ENCODE measurements at regions not wholly inside any gene's neighbourhood (a gene's known extent, or its start where the extent isn't known, plus 50 kb on each side); places are given as distances from the start of the nearest gene placed in this dataset.

GRCh38 chr5:167533814-167534795 lies 757.3 kb upstream of the WWC1 start:
- no peak for DNase-seq (ENCODE audit: low spot score, unreplicated experiment)

GRCh38 chr5:167539747-167540146 lies 751.7 kb upstream of the WWC1 start:
- peaks cover 4% of the 10 kb centered on the region for H3K9me3 Mint-ChIP-seq (ENCODE audit: low read depth)
- no peak overlapping the region for H3K27ac Mint-ChIP-seq

More at GRCh38 chr5:167533814-167534795, 757.3 kb upstream of the WWC1 start:
- Mint-ChIP-seq H3K9me3 (ENCODE audit: low read depth) (peaks cover 6% of the 10 kb centered on the region), H3K4me3 (ENCODE audit: low read depth) (no peak overlapping the region), H3K27me3 (peaks cover 9% of the 10 kb centered on the region), H3K4me1 (ENCODE audit: low read depth) (no peaks in the 10 kb centered on the region), H3K36me3 (ENCODE audit: insufficient read depth) (no peaks in the 10 kb centered on the region), H3K27ac (no peak overlapping the region)
- TF ChIP-seq CTCF (IDR thresholded peaks at IDR 0.05; ENCODE audit: unreplicated experiment): no peak

GRCh38 chr5:167546270-167546669 lies 745.2 kb upstream of the WWC1 start:
- Mint-ChIP-seq H3K4me3 (ENCODE audit: low read depth) (no peak overlapping the region), H3K36me3 (ENCODE audit: insufficient read depth) (no peaks in the 10 kb centered on the region), H3K27ac (no peak overlapping the region), H3K4me1 (ENCODE audit: low read depth) (no peaks in the 10 kb centered on the region), H3K9me3 (ENCODE audit: low read depth) (peaks cover 2% of the 10 kb centered on the region), H3K27me3 (peaks cover 2% of the 10 kb centered on the region)
- no peak for TF ChIP-seq CTCF (IDR thresholded peaks at IDR 0.05; ENCODE audit: unreplicated experiment)
- DNase-seq (ENCODE audit: low spot score, unreplicated experiment): no peak

More at GRCh38 chr5:167539747-167540146, 751.7 kb upstream of the WWC1 start:
- peaks cover 2% of the 10 kb centered on the region for H3K27me3 Mint-ChIP-seq
- DNase-seq (ENCODE audit: low spot score, unreplicated experiment): no peak
- no peaks in the 10 kb centered on the region for H3K36me3 Mint-ChIP-seq (ENCODE audit: insufficient read depth)
- no peak overlapping the region for H3K4me3 Mint-ChIP-seq (ENCODE audit: low read depth)
- TF ChIP-seq CTCF (IDR thresholded peaks at IDR 0.05; ENCODE audit: unreplicated experiment): no peak
- H3K4me1 Mint-ChIP-seq (ENCODE audit: low read depth): no peaks in the 10 kb centered on the region

GRCh38 chr5:167552356-167552755 lies 739.1 kb upstream of the WWC1 start:
- TF ChIP-seq CTCF (IDR thresholded peaks at IDR 0.05; ENCODE audit: unreplicated experiment): no peak
- no peak overlapping the region for H3K4me3 Mint-ChIP-seq (ENCODE audit: low read depth)
- no peaks in the 10 kb centered on the region for H3K9me3 Mint-ChIP-seq (ENCODE audit: low read depth)
- H3K36me3 Mint-ChIP-seq (ENCODE audit: insufficient read depth): no peaks in the 10 kb centered on the region
- no peak overlapping the region for H3K27ac Mint-ChIP-seq
- no peak for DNase-seq (ENCODE audit: low spot score, unreplicated experiment)
- H3K27me3 Mint-ChIP-seq: peaks cover 6% of the 10 kb centered on the region
- H3K4me1 Mint-ChIP-seq (ENCODE audit: low read depth): peaks cover 3% of the 10 kb centered on the region

- no peak for DNase-seq (ENCODE audit: low spot score, unreplicated experiment)
- peaks cover 3% of the 10 kb centered on the region for H3K4me1 Mint-ChIP-seq (ENCODE audit: low read depth)
- no peak overlapping the region for H3K4me3 Mint-ChIP-seq (ENCODE audit: low read depth)
These were observed 737.9 kb upstream of the WWC1 start for GRCh38 chr5:167553511-167553910.

More at GRCh38 chr5:167553511-167553910, 737.9 kb upstream of the WWC1 start:
- Mint-ChIP-seq H3K9me3 (ENCODE audit: low read depth) (no peaks in the 10 kb centered on the region), H3K27me3 (peaks cover 6% of the 10 kb centered on the region), H3K27ac (no peak overlapping the region), H3K36me3 (ENCODE audit: insufficient read depth) (no peaks in the 10 kb centered on the region)
- TF ChIP-seq CTCF (IDR thresholded peaks at IDR 0.05; ENCODE audit: unreplicated experiment): no peak
